NCI-H2227 (cell line): ENCODE measurements at regions not wholly inside any gene's neighbourhood (a gene's known extent, or its start where the extent isn't known, plus 50 kb on each side); places are given as distances from the start of the nearest gene placed in this dataset.

Source experiments
- DNase-seq: peaks from one replicate; lab custom pipeline; 2025; ENCODE audit not compliant: unreplicated experiment; lab: John Stamatoyannopoulos, UW

- no peak for DNase-seq
Measured at GRCh38 chr2:128564131-128564530, 245.5 kb upstream of the HS6ST1 start.

- DNase-seq, result no peak
Measured at GRCh38 chr2:128564551-128564950, 245.9 kb upstream of the HS6ST1 start.

- no peak for DNase-seq
Measured at GRCh38 chr2:128565441-128565840, 246.8 kb upstream of the HS6ST1 start.

GRCh38 chr2:128566671-128567070 is 248.0 kb upstream of the HS6ST1 start:
- no peak for DNase-seq

- no peak for DNase-seq
Measured at GRCh38 chr2:128568106-128568505, 249.4 kb upstream of the HS6ST1 start.

- DNase-seq, result no peak
Measured at GRCh38 chr2:128573116-128573515, 254.4 kb upstream of the HS6ST1 start.

GRCh38 chr2:128573531-128573930 is 254.9 kb upstream of the HS6ST1 start:
- DNase-seq, result no peak

- no peak for DNase-seq
Measured at GRCh38 chr2:128577141-128577930, 258.7 kb upstream of the HS6ST1 start.

- DNase-seq, result no peak
Measured at GRCh38 chr2:128578406-128579390, 260.0 kb upstream of the HS6ST1 start.

- no peak for DNase-seq
Measured at GRCh38 chr2:128579825-128580224, 261.2 kb upstream of the HS6ST1 start.

- no peak for DNase-seq
Measured at GRCh38 chr2:128580988-128581848, 262.6 kb upstream of the HS6ST1 start.

- no peak for DNase-seq
Measured at GRCh38 chr2:128581849-128582244, 263.2 kb upstream of the HS6ST1 start.

GRCh38 chr2:128584296-128584890 is 265.7 kb upstream of the HS6ST1 start:
- no peak for DNase-seq

- no peak for DNase-seq
Measured at GRCh38 chr2:128585706-128586105, 267.0 kb upstream of the HS6ST1 start.

GRCh38 chr2:128589681-128590080 is 271.0 kb upstream of the HS6ST1 start:
- DNase-seq, result no peak

GRCh38 chr2:128590309-128591021 is 271.8 kb upstream of the HS6ST1 start:
- DNase-seq, result no peak

GRCh38 chr2:128591022-128591860 is 272.6 kb upstream of the HS6ST1 start:
- no peak for DNase-seq

GRCh38 chr2:128591861-128592822 is 273.5 kb upstream of the HS6ST1 start:
- DNase-seq, result no peak
